H1 (cell line): ENCODE measurements at regions not wholly inside any gene's neighbourhood (a gene's known extent, or its start where the extent isn't known, plus 50 kb on each side); places are given as distances from the start of the nearest gene placed in this dataset.

Experiments
- CTCF ChIA-PET: fragments of 300-600 bp; sonication (Branson Sonifier 250); formaldehyde crosslinking; loops from one replicate; lab custom pipeline; 2021; ENCODE audit not compliant: partially characterized antibody; lab: Charles Lee
- POLR2A ChIA-PET: fragments of 300-600 bp; sonication (Branson Sonifier 250); formaldehyde crosslinking; loops from one replicate; lab custom pipeline; 2021; ENCODE audit warnings: inconsistent platforms; ENCODE audit not compliant: partially characterized antibody; lab: Charles Lee
- DNase-seq, 2 experiments: peaks; one replicate each; pipeline versions ENCODE4 v3.0.0 to v3.0.0-alpha.2; 2010 to 2022; ENCODE audit warnings: low spot score in 2 of 2, low read depth in 1 of 2, mixed read lengths in 1 of 2
- FAIRE-seq: peaks from 2 replicates; lab custom pipeline; 2011; peaks lifted over from hg19 to GRCh38; lab: Jason Lieb, UNC
- H2AFZ ChIP-seq: 2 replicates; pipeline ENCODE4 v1.8.1; 2012; ENCODE audit warnings: low read length, inconsistent platforms
- H2AK5ac ChIP-seq: 2 replicates; pipeline ENCODE4 v1.6.1; 2013; ENCODE audit warnings: low read depth, low read length
- H2BK120ac ChIP-seq: replicated peaks from 2 replicates; pipeline ENCODE3; 2013; ENCODE audit warnings: low read depth, low read length, inconsistent platforms
- H2BK12ac ChIP-seq: 2 replicates; pipeline ENCODE4 v1.6.1; 2013; ENCODE audit warnings: low read depth, low read length
- H2BK15ac ChIP-seq: 2 replicates; pipeline ENCODE4 v1.6.1; 2013; ENCODE audit warnings: low read length
- H2BK20ac ChIP-seq: 2 replicates; pipeline ENCODE4 v1.6.1; 2013; ENCODE audit warnings: low read length
- H2BK5ac ChIP-seq: 2 replicates; pipeline ENCODE4 v1.6.1; 2013; ENCODE audit warnings: low read depth, low read length
- H3K14ac ChIP-seq: 2 replicates; pipeline ENCODE4 v1.6.1; 2013; ENCODE audit warnings: inconsistent platforms; ENCODE audit not compliant: insufficient read length
- H3K18ac ChIP-seq: 2 replicates; pipeline ENCODE4 v1.6.1; 2013; ENCODE audit warnings: low read length; ENCODE audit errors: extremely low read depth
- H3K23ac ChIP-seq: 2 replicates; pipeline ENCODE4 v1.6.1; 2013; ENCODE audit warnings: inconsistent platforms; ENCODE audit not compliant: insufficient read length
- H3K23me2 ChIP-seq: 2 replicates; pipeline ENCODE4 v1.6.1; 2013; ENCODE audit warnings: low read depth, low read length
- H3K27ac ChIP-seq: 2 replicates; pipeline ENCODE4 v1.6.1; 2011; ENCODE audit warnings: low read depth, low read length, inconsistent platforms
- H3K27me3 ChIP-seq, 4 experiments: replicated peaks in 1 of 4; 1 replicate in 1 of 4; 2 replicates in 3 of 4; pipeline versions ENCODE4 v1.6.1 to v1.8.1; 2011 to 2013; ENCODE audit warnings: low read length in 3 of 4, mild to moderate bottlenecking in 3 of 4, inconsistent platforms in 2 of 4, mixed read lengths in 2 of 4, moderate library complexity in 1 of 4; ENCODE audit not compliant: control insufficient read depth in 3 of 4, insufficient read depth in 3 of 4; ENCODE audit errors: extremely low read depth in 1 of 4
- H3K36me3 ChIP-seq, 4 experiments: 2 replicates each; pipeline versions ENCODE4 v1.6.1 to v1.8.1; 2011 to 2013; ENCODE audit warnings: mild to moderate bottlenecking in 4 of 4, low read length in 3 of 4, moderate library complexity in 2 of 4, control low read depth in 1 of 4, inconsistent platforms in 1 of 4; ENCODE audit not compliant: insufficient read depth in 4 of 4, control insufficient read depth in 2 of 4
- H3K4ac ChIP-seq: replicated peaks from 2 replicates; pipeline ENCODE3; 2013; ENCODE audit warnings: low read length, low read depth, mixed read lengths, inconsistent platforms; ENCODE audit not compliant: insufficient read length
- H3K4me1 ChIP-seq, 4 experiments: replicated peaks in 1 of 4; 1 replicate in 1 of 4; 2 replicates in 3 of 4; pipeline versions ENCODE4 v1.6.1 to v1.8.1; 2011 to 2013; ENCODE audit warnings: low read length in 3 of 4, inconsistent platforms in 2 of 4, mixed read lengths in 1 of 4; ENCODE audit not compliant: insufficient read depth in 4 of 4, control insufficient read depth in 3 of 4
- H3K4me2 ChIP-seq, 2 experiments: 2 replicates each; pipeline versions ENCODE4 v1.6.1 to v1.8.1; 2011 to 2013; ENCODE audit warnings: low read depth in 2 of 2, low read length in 2 of 2, control low read depth in 1 of 2, inconsistent platforms in 1 of 2, mild to moderate bottlenecking in 1 of 2; ENCODE audit not compliant: insufficient read depth in 1 of 2
- H3K4me3 ChIP-seq, 4 experiments: fragments of 200-600, 300-600 bp in 1 of 4; sonication (generic), shearing (Covaris generic), sonication (Bioruptor Twin) in 1 of 4; 2 replicates each; pipeline versions ENCODE4 v1.5.1 to v1.8.1; 2011 to 2016; ENCODE audit warnings: low read length in 4 of 4, low read depth in 3 of 4, control low read depth in 2 of 4, inconsistent platforms in 2 of 4, mild to moderate bottlenecking in 2 of 4, mixed read lengths in 1 of 4, moderate library complexity in 1 of 4; ENCODE audit not compliant: insufficient read depth in 2 of 4; ENCODE audit errors: extremely low read depth in 1 of 4
- H3K56ac ChIP-seq: replicated peaks from 2 replicates; pipeline ENCODE3; 2013; ENCODE audit warnings: low read depth, mild to moderate bottlenecking, mixed read lengths, low read length, inconsistent platforms; ENCODE audit not compliant: insufficient read length
- H3K79me1 ChIP-seq: 2 replicates; pipeline ENCODE4 v1.6.1; 2013; ENCODE audit warnings: low read depth, low read length, control low read depth
- H3K79me2 ChIP-seq, 2 experiments: 2 replicates each; pipeline versions ENCODE4 v1.6.1 to v1.8.1; 2012 to 2013; ENCODE audit warnings: low read length in 2 of 2, mild to moderate bottlenecking in 2 of 2, inconsistent platforms in 1 of 2; ENCODE audit not compliant: insufficient read depth in 2 of 2, control insufficient read depth in 1 of 2
- H3K9ac ChIP-seq, 4 experiments: replicated peaks in 1 of 4; 1 replicate in 1 of 4; 2 replicates in 3 of 4; pipeline versions ENCODE4 v1.6.1 to v1.8.1; 2011 to 2013; ENCODE audit warnings: low read depth in 3 of 4, low read length in 3 of 4, control low read depth in 2 of 4, mild to moderate bottlenecking in 2 of 4, moderate library complexity in 2 of 4, inconsistent platforms in 1 of 4; ENCODE audit errors: extremely low read depth in 1 of 4
- H3K9me3 ChIP-seq, 2 experiments: 2 replicates each; pipeline versions ENCODE4 v1.6.1 to v1.8.1; 2012 to 2013; ENCODE audit warnings: mild to moderate bottlenecking in 2 of 2, moderate library complexity in 2 of 2, control low read depth in 1 of 2, inconsistent platforms in 1 of 2, low read depth in 1 of 2, low read length in 1 of 2, mixed read lengths in 1 of 2; ENCODE audit not compliant: insufficient read depth in 2 of 2
- H4K20me1 ChIP-seq, 2 experiments: replicated peaks in 1 of 2; 2 replicates each; pipeline versions ENCODE3 to v1.8.1; 2011 to 2013; ENCODE audit warnings: inconsistent platforms in 2 of 2, low read length in 2 of 2, mild to moderate bottlenecking in 1 of 2; ENCODE audit not compliant: insufficient read depth in 2 of 2, control insufficient read depth in 1 of 2
- H4K5ac ChIP-seq: 2 replicates; pipeline ENCODE4 v1.6.1; 2013; ENCODE audit warnings: low read length, low read depth, mixed read lengths, inconsistent platforms; ENCODE audit not compliant: insufficient read length
- H4K8ac ChIP-seq: 2 replicates; pipeline ENCODE4 v1.8.0; 2013; ENCODE audit warnings: mild to moderate bottlenecking, moderate library complexity, low read length, inconsistent platforms; ENCODE audit not compliant: insufficient read depth; ENCODE audit errors: extremely low read depth
- H4K91ac ChIP-seq: replicated peaks from 2 replicates; pipeline ENCODE3; 2013; ENCODE audit warnings: low read length, mixed read lengths, inconsistent platforms; ENCODE audit not compliant: insufficient read length
- ATF2 ChIP-seq: IDR thresholded peaks from 2 replicates; pipeline ENCODE4 v1.6.1; 2012; ENCODE audit warnings: low read length, inconsistent platforms
- EP300 ChIP-seq, 2 experiments: IDR thresholded peaks; 1 replicate in 1 of 2; 2 replicates in 1 of 2; pipeline ENCODE4 v1.6.1; 2011 to 2012; ENCODE audit warnings: low read depth in 2 of 2, low read length in 2 of 2, mild to moderate bottlenecking in 2 of 2, borderline replicate concordance in 1 of 2, inconsistent platforms in 1 of 2, moderate library complexity in 1 of 2
- GABPA ChIP-seq: IDR thresholded peaks from 2 replicates; pipeline ENCODE4 v1.6.1; 2011; ENCODE audit warnings: mild to moderate bottlenecking, low read length, moderate library complexity, borderline replicate concordance; ENCODE audit not compliant: insufficient read depth
- HDAC6 ChIP-seq: IDR thresholded peaks from one replicate; pipeline ENCODE4 v1.7.1; 2012; ENCODE audit warnings: low read depth, mild to moderate bottlenecking, inconsistent platforms, low read length, moderate library complexity
- KDM4A ChIP-seq: IDR thresholded peaks from one replicate; pipeline ENCODE4 v1.7.1; 2012; ENCODE audit warnings: low read depth, mild to moderate bottlenecking, moderate library complexity, low read length, inconsistent platforms; ENCODE audit not compliant: severe bottlenecking
- NRF1 ChIP-seq: IDR thresholded peaks from 2 replicates; pipeline ENCODE4 v1.6.1; 2011; ENCODE audit warnings: mild to moderate bottlenecking, low read depth, low read length, improper control_type of control experiment
- POLR2A ChIP-seq, 2 experiments: IDR thresholded peaks; 1 replicate in 1 of 2; 2 replicates in 1 of 2; pipeline ENCODE4 v1.6.1; 2011; ENCODE audit warnings: low read depth in 2 of 2, low read length in 2 of 2, mild to moderate bottlenecking in 2 of 2; ENCODE audit errors: control extremely low read depth in 1 of 2
- RBBP5 ChIP-seq: IDR thresholded peaks from 2 replicates; pipeline ENCODE4 v1.7.1; 2012; ENCODE audit warnings: low read depth, mild to moderate bottlenecking, inconsistent platforms, low read length, moderate library complexity, borderline replicate concordance
- SAP30 ChIP-seq: fragments of 300-600 bp; sonication (generic); IDR thresholded peaks from 2 replicates; pipeline ENCODE4 v1.7.1; 2012; ENCODE audit warnings: low read length, moderate library complexity, mild to moderate bottlenecking, inconsistent platforms; ENCODE audit not compliant: insufficient read depth, insufficient replicate concordance
- SP4 ChIP-seq: IDR thresholded peaks from 2 replicates; pipeline ENCODE4 v1.6.1; 2012; ENCODE audit warnings: low read length, inconsistent platforms
- TAF1 ChIP-seq: IDR thresholded peaks from 2 replicates; pipeline ENCODE4 v1.6.1; 2011; ENCODE audit warnings: mild to moderate bottlenecking, low read depth, low read length
- TEAD4 ChIP-seq: IDR thresholded peaks from 2 replicates; pipeline ENCODE4 v1.6.1; 2012; ENCODE audit warnings: low read depth, low read length, inconsistent platforms, mixed read lengths
- YY1 ChIP-seq: IDR thresholded peaks from 2 replicates; pipeline ENCODE4 v1.6.1; 2011; ENCODE audit warnings: low read depth, mild to moderate bottlenecking, low read length
- WGBS, 2 experiments: shearing (Covaris generic) in 1 of 2; methylation state at CpG; one replicate each; pipeline versions ENCODE4 v1.1.6 to v1.1.7; 2013 to 2015; ENCODE audit warnings: low lambda C conversion rate in 2 of 2, mixed read lengths in 2 of 2, inconsistent platforms in 1 of 2, low coverage in 1 of 2, missing lambda C conversion rate in 1 of 2; ENCODE audit not compliant: insufficient replicate concordance in 2 of 2, insufficient coverage in 1 of 2, insufficient read length in 1 of 2; ENCODE audit errors: extremely low coverage in 1 of 2, missing lambda C conversion rate in 1 of 2; 5-methylcytosine and 5-hydroxymethylcytosine counted together

GRCh38 chr12:64558754-64559153 is 51.5 kb upstream of the RASSF3 start:
- no peak overlapping the region for H2AFZ ChIP-seq
- H3K27me3 ChIP-seq = no peaks in the 10 kb centered on the region
- no peak overlapping the region for H3K4me3 ChIP-seq
- H2BK5ac ChIP-seq = no peak overlapping the region
- H2AK5ac ChIP-seq = no peak overlapping the region
- no peaks in the 10 kb centered on the region for H3K36me3 ChIP-seq
- H4K20me1 ChIP-seq = no peaks in the 10 kb centered on the region
- POLR2A ChIA-PET = interaction anchor here (1.5 to 2.1 kb wide), 3 partner anchors 9 to 52 kb away, joined by 4 to 7 read pairs (median 4); partner anchors contain the start of gene RASSF3
- peak overlapping the region; percentile 35; the same call in 1 of the 2 replicates for H4K8ac ChIP-seq
- no peaks in the 10 kb centered on the region for H3K9me3 ChIP-seq
- DNase-seq = no peak
- no peak overlapping the region for H3K9ac ChIP-seq
- H2BK15ac ChIP-seq = no peak overlapping the region
- peaks cover 0 to 8% (median 2%) of the 10 kb centered on the region in 4 experiments; a peak in 2 of 7 replicates for H3K4me1 ChIP-seq
- no peaks in the 10 kb centered on the region for H3K23me2 ChIP-seq
- no peak overlapping the region for H3K14ac ChIP-seq
- WGBS, 2 experiments = 89% methylated on average over 7 of the region's 7 CpGs; no CpG with 5 or more reads in 1 of the 2 experiments
- no peak overlapping the region for H3K23ac ChIP-seq
- no peak overlapping the region for H2BK20ac ChIP-seq
- H3K4me2 ChIP-seq = no peak overlapping the region
- H3K4ac ChIP-seq = no peak overlapping the region
- H3K79me1 ChIP-seq = no peaks in the 10 kb centered on the region
- no peak overlapping the region for H3K56ac ChIP-seq
- CTCF ChIA-PET = interaction anchor here (2.8 kb wide), 1 partner anchor 138 kb away, joined by 32 read pairs; no protein-coding TSS in a partner anchor
- no peak overlapping the region for H2BK120ac ChIP-seq
- no peak overlapping the region for H2BK12ac ChIP-seq
- H3K18ac ChIP-seq = no peak overlapping the region
- no peaks in the 10 kb centered on the region for H3K79me2 ChIP-seq
- no peak overlapping the region for H3K27ac ChIP-seq
- no peak for FAIRE-seq
- no peak overlapping the region for H4K5ac ChIP-seq
- no peak overlapping the region for H4K91ac ChIP-seq
- no peak for TF ChIP-seq RBBP5
- no peak for TF ChIP-seq TAF1
- TF ChIP-seq POLR2A (IDR thresholded peaks at IDR 0.05; ENCODE audit: control extremely low read depth in 1 of 2, low read depth in 2 of 2, low read length in 2 of 2) = no peak
- TF ChIP-seq ATF2 = no peak
- no peak for TF ChIP-seq SP4
- no peak for TF ChIP-seq SAP30
- no peak for TF ChIP-seq EP300 (IDR thresholded peaks at IDR 0.05; ENCODE audit: borderline replicate concordance in 1 of 2, low read depth in 2 of 2, low read length in 2 of 2)
- no peak for TF ChIP-seq NRF1
- TF ChIP-seq HDAC6 = no peak
- no peak for TF ChIP-seq YY1
- no peak for TF ChIP-seq TEAD4
- no peak for TF ChIP-seq GABPA
- no peak for TF ChIP-seq KDM4A
